Heart right ventricle (tissue), 16 donors: ENCODE measurements at regions not wholly inside any gene's neighbourhood (a gene's known extent, or its start where the extent isn't known, plus 50 kb on each side); places are given as distances from the start of the nearest gene placed in this dataset.

Experiments
- ATAC-seq, 8 donors: fragments of 200-7000 bp; cut with Tn5 transposase; one replicate each; pipeline ENCODE4 v1.9.1; 2020; ENCODE audit warnings: mild to moderate bottlenecking in 8 of 8, moderate library complexity in 8 of 8, moderate number of reproducible peaks in 1 of 8
- DNase-seq, 2 donors: peaks; one replicate each; pipeline ENCODE4 v3.0.0-alpha.2; 2020
- H3K27ac ChIP-seq, 10 donors: fragments of 200-600 bp; sonication (generic) in 2 of 10; one replicate each; pipeline versions ENCODE4 v1.5.0 to v1.8.0; 2020 to 2022; ENCODE audit warnings: mild to moderate bottlenecking in 3 of 10
- H3K27me3 ChIP-seq, 7 donors: fragments of 200-600 bp; one replicate each; pipeline ENCODE4 v1.8.0; 2021 to 2022; ENCODE audit warnings: mild to moderate bottlenecking in 2 of 7
- H3K36me3 ChIP-seq, 9 donors: fragments of 200-600 bp; sonication (generic) in 1 of 9; one replicate each; pipeline versions ENCODE4 v1.5.0 to v1.8.0; 2020 to 2022; ENCODE audit warnings: mild to moderate bottlenecking in 2 of 9
- H3K4me1 ChIP-seq, 9 donors: fragments of 200-600 bp; sonication (generic) in 1 of 9; one replicate each; pipeline versions ENCODE4 v1.5.0 to v1.8.0; 2020 to 2022; ENCODE audit warnings: mild to moderate bottlenecking in 4 of 9
- H3K4me3 ChIP-seq, 10 donors: fragments of 200-600 bp; sonication (generic) in 2 of 10; one replicate each; pipeline versions ENCODE4 v1.5.0 to v1.8.0; 2020 to 2022; ENCODE audit warnings: mild to moderate bottlenecking in 7 of 10, moderate library complexity in 2 of 10
- H3K9me3 ChIP-seq, 11 donors: fragments of 200-600 bp in 10 of 11; sonication (generic) in 2 of 11; one replicate each; pipeline versions ENCODE4 v1.5.0 to v1.8.0; 2013 to 2022; ENCODE audit warnings: mild to moderate bottlenecking in 2 of 11, control low read depth in 1 of 11, moderate library complexity in 1 of 11
- WGBS, 2 donors: extraction: QIAGEN DNeasy Blood & Tissue Kit; methylation state at CpG; one replicate each; pipeline ENCODE4 v1.1.7; 2013; ENCODE audit warnings: inconsistent platforms in 1 of 2; 5-methylcytosine and 5-hydroxymethylcytosine counted together
- intact Hi-C, 10 donors: fragments of 100-400 bp; cut with DNase I; formaldehyde crosslinking; loops; one replicate each; pipeline versions ENCODE4 v1.11.1 to v1.14.2; 2022
- TF ChIP-seq, protein P1 (sequence below), 9 donors: fragments of 200-600 bp; sonication (generic) in 2 of 9; IDR thresholded peaks; one replicate each; pipeline versions ENCODE4 v1.5.0 to v1.8.0; 2021 to 2022; ENCODE audit warnings: antibody characterized with exemption in 9 of 9, mild to moderate bottlenecking in 5 of 9, moderate library complexity in 1 of 9
- donor health status: Arrhythmogenic right ventricular cardiomyopathy.
- donor health status: ischemic (EF 13 %, LVEDD 7.1; RV severe dilation, severe dysfunction).
- donor health status: healthy with polysubstance abuse.
- donor health status: DM: no; HTN: yes; CAD: no.
- donor health status: DM: no; HTN: no; CAD: no.
- donor health status: ischemic (EF 25% LVEDD 6.9; RV normal size, moderate dysfunction).
- donor health status: ischemic (EF 25% LVEDD 5.7; RV mildly dilated, moderate dysfunction).
- donor health status: healthy.
- donor health status: DM: yes; HTN: yes; CAD: no.
- donor health status: Ischemic cardiomyopathy.
- donor health status: ischemic (EF 35%, LVEDD 5.7; RV mildly dilated, moderate dysfunction).
- donor health status: nonischemic (EF 11% LVEDD 7.7; RV severe dilation, severe dysfunction).
- donor health status: DM: yes; HTN: yes; CAD: no.
- donor health status: PGD.
- donor health status: ischemic (EF 29% LVEDD 5.4; RV normal size, mild dysfunction).
- donor health status: nonischemic (EF 23%, LVEDD 6.1; RV moderate dilation, normal function).

- Histone ChIP-seq H3K4me1 (no peaks in the 10 kb centered on the region), H3K36me3 (no peaks in the 10 kb centered on the region), H3K27ac (no peak overlapping the region), H3K4me3 (no peak overlapping the region), H3K27me3 (peaks cover 0 to 77% (median 55%) of the 10 kb centered on the region in 7 donors), H3K9me3 (no peaks in the 10 kb centered on the region)
- DNase-seq (no peak), ATAC-seq (no peak)
- intact Hi-C loops = no loop called here
- TF ChIP-seq, protein P1, sequence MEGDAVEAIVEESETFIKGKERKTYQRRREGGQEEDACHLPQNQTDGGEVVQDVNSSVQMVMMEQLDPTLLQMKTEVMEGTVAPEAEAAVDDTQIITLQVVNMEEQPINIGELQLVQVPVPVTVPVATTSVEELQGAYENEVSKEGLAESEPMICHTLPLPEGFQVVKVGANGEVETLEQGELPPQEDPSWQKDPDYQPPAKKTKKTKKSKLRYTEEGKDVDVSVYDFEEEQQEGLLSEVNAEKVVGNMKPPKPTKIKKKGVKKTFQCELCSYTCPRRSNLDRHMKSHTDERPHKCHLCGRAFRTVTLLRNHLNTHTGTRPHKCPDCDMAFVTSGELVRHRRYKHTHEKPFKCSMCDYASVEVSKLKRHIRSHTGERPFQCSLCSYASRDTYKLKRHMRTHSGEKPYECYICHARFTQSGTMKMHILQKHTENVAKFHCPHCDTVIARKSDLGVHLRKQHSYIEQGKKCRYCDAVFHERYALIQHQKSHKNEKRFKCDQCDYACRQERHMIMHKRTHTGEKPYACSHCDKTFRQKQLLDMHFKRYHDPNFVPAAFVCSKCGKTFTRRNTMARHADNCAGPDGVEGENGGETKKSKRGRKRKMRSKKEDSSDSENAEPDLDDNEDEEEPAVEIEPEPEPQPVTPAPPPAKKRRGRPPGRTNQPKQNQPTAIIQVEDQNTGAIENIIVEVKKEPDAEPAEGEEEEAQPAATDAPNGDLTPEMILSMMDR (IDR thresholded peaks at IDR 0.05) = no peak
- 50 to 57% methylated on average over 9 of the region's 9 CpGs for WGBS, 2 donors
Observed at GRCh38 chr17:79272666-79273219, 198.1 kb downstream of the ENGASE start.

DNA sequence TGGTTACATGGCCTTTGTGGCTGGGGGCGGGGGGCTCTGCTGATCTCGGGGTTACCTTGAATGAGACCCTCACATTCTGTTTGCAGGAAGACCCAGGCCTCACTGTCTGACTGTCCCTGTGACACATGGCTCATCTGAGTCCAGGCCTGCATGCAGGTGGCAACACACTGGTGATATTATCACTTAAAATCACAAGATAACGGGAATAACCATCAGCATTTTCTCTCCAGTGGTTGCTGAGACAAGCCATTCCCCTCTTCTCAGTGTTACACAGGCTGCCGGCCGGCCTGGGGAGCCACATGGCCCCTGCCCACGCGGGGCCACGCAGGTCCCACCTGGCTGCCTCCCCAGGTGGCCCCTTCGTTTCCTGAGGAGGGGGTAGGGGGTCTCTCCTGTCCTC is 197.6 kb downstream of the ENGASE start:
- no peak overlapping the region for H3K27ac ChIP-seq
- H3K36me3 ChIP-seq = no peaks in the 10 kb centered on the region
- no peak overlapping the region for H3K4me3 ChIP-seq
- intact Hi-C loops = no loop called here
- H3K27me3 ChIP-seq = peaks cover 0 to 78% (median 60%) of the 10 kb centered on the region in 7 donors
- WGBS, 2 donors = 46% methylated on average over 9 of the region's 9 CpGs
- DNase-seq (no peak), ATAC-seq (no peak)
- TF ChIP-seq, protein P1 (IDR thresholded peaks at IDR 0.05) = no peak
- H3K4me1 ChIP-seq = no peaks in the 10 kb centered on the region
- no peaks in the 10 kb centered on the region for H3K9me3 ChIP-seq

GRCh38 chr17:79269620-79270019 is 195.0 kb downstream of the ENGASE start:
- H3K36me3 ChIP-seq = no peaks in the 10 kb centered on the region
- intact Hi-C loops = no loop called here

GRCh38 chr17:79263191-79263590 is 188.6 kb downstream of the ENGASE start:
- ATAC-seq = no peak
- no peak for DNase-seq
- Histone ChIP-seq H3K36me3 (no peaks in the 10 kb centered on the region), H3K27ac (no peak overlapping the region), H3K9me3 (no peaks in the 10 kb centered on the region), H3K4me3 (no peak overlapping the region), H3K27me3 (peaks cover 0 to 85% (median 48%) of the 10 kb centered on the region in 7 donors), H3K4me1 (no peaks in the 10 kb centered on the region)
- intact Hi-C loops = no loop called here
- TF ChIP-seq, protein P1 (IDR thresholded peaks at IDR 0.05) = no peak
- WGBS, 2 donors = 77% methylated on average over 11 of the region's 11 CpGs

More at GRCh38 chr17:79269620-79270019, 195.0 kb downstream of the ENGASE start:
- no peak for ATAC-seq
- Histone ChIP-seq H3K4me3 (no peak overlapping the region), H3K27me3 (peaks cover 0 to 91% (median 74%) of the 10 kb centered on the region in 7 donors), H3K27ac (no peak overlapping the region), H3K9me3 (no peaks in the 10 kb centered on the region), H3K4me1 (no peaks in the 10 kb centered on the region)
- DNase-seq = no peak
- WGBS, 2 donors = 25 to 31% methylated on average over 5 of the region's 5 CpGs
- TF ChIP-seq, protein P1 (IDR thresholded peaks at IDR 0.05) = no peak
